ENCODE measurements at regions not wholly inside any gene's neighbourhood (a gene's known extent, or its start where the extent isn't known, plus 50 kb on each side); places are given as distances from the start of the nearest gene placed in this dataset.

DNA sequence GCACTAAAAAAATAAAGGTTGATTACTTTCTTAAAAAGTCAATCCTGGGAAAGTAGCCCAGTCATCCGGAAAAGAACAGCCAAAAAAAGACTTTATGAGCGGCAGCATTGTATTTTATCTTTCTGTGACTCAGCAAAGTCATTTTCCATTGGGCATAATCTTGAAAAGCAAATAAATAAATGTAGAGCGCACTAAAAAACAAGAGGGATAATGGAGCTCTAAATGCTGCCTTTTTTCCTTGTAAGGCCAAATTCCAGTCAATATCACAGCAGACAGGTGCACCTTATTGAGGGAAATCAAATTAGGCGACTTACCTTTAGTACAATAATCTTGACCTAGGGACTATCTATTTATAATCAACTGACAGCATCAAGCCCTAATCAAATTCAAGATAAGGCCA is 266.8 kb downstream of the MTRR start:
- ChIA-PET POLR2A (no interaction called here), CTCF (no interaction called here)
- FAIRE-seq (no peak), DNase-seq (ENCODE audit: low read depth, low spot score) (no peak)
- Histone ChIP-seq H3K4me3 (replicated peaks in 1 of 3; ENCODE audit: insufficient read depth in 1 of 3, low read depth in 1 of 3, low read length in 3 of 3) (no peak overlapping the region), H3K4me1 (ENCODE audit: control insufficient read depth, extremely low read depth, insufficient read depth, low read length) (no peaks in the 10 kb centered on the region), H3K9me1 (replicated peaks; ENCODE audit: control insufficient read depth, extremely low read depth, insufficient read depth, low read length) (no peaks in the 10 kb centered on the region), H3K9me3 (replicated peaks; ENCODE audit: control insufficient read depth, insufficient read depth, low read length) (no peaks in the 10 kb centered on the region), H3K9ac (replicated peaks; ENCODE audit: extremely low read depth, insufficient read depth, low read length) (no peak overlapping the region), H2AFZ (ENCODE audit: low read depth, low read length) (no peak overlapping the region), H3K36me3 (ENCODE audit: control insufficient read depth in 2 of 2, extremely low read depth in 1 of 2, insufficient read depth in 2 of 2, low read length in 2 of 2) (no peaks in the 10 kb centered on the region), H3K27me3 (ENCODE audit: control insufficient read depth in 2 of 2, insufficient read depth in 2 of 2, low read length in 2 of 2) (no peaks in the 10 kb centered on the region), H3K4me2 (ENCODE audit: insufficient read depth, low read length) (no peak overlapping the region), H4K20me1 (replicated peaks; ENCODE audit: control insufficient read depth, extremely low read depth, insufficient read depth, low read length) (no peaks in the 10 kb centered on the region), H3K79me2 (ENCODE audit: control insufficient read depth, insufficient read depth, low read length) (no peaks in the 10 kb centered on the region), H3K27ac (ENCODE audit: insufficient read depth, low read depth, low read length) (no peak overlapping the region)
- intact Hi-C loops (cut with micrococcal nuclease) (no loop called here), dilution Hi-C loops (cut with MboI; ENCODE audit: extremely low pct_ligation_motif_present, low sequenced_read_pairs) (no loop called here)
- no TSS peak for BruUV-seq (replicated peaks)
- TF ChIP-seq POLR2AphosphoS5 (IDR thresholded peaks at IDR 0.05; ENCODE audit: insufficient read depth, low read depth, low read length), result no peak
- TF ChIP-seq EZH2 (IDR thresholded peaks at IDR 0.05; ENCODE audit: borderline replicate concordance, low read depth, low read length, severe bottlenecking), result no peak
- no peak for TF ChIP-seq FOS (IDR thresholded peaks at IDR 0.05; ENCODE audit: borderline replicate concordance, insufficient read depth, low read length)
- TF ChIP-seq, protein P1, sequence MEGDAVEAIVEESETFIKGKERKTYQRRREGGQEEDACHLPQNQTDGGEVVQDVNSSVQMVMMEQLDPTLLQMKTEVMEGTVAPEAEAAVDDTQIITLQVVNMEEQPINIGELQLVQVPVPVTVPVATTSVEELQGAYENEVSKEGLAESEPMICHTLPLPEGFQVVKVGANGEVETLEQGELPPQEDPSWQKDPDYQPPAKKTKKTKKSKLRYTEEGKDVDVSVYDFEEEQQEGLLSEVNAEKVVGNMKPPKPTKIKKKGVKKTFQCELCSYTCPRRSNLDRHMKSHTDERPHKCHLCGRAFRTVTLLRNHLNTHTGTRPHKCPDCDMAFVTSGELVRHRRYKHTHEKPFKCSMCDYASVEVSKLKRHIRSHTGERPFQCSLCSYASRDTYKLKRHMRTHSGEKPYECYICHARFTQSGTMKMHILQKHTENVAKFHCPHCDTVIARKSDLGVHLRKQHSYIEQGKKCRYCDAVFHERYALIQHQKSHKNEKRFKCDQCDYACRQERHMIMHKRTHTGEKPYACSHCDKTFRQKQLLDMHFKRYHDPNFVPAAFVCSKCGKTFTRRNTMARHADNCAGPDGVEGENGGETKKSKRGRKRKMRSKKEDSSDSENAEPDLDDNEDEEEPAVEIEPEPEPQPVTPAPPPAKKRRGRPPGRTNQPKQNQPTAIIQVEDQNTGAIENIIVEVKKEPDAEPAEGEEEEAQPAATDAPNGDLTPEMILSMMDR (IDR thresholded peaks at IDR 0.05; ENCODE audit: extremely low read depth in 1 of 2, insufficient read depth in 1 of 2, low read depth in 1 of 2, low read length in 2 of 2), result no peak
- no peak for TF ChIP-seq JUN (IDR thresholded peaks at IDR 0.05; ENCODE audit: borderline replicate concordance, insufficient read depth, insufficient read length, low read depth)
- no peak for TF ChIP-seq MYC (IDR thresholded peaks at IDR 0.05; ENCODE audit: low read depth, low read length)
- TF ChIP-seq, protein P2, sequence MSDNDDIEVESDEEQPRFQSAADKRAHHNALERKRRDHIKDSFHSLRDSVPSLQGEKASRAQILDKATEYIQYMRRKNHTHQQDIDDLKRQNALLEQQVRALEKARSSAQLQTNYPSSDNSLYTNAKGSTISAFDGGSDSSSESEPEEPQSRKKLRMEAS (IDR thresholded peaks at IDR 0.05; ENCODE audit: insufficient read depth, insufficient read length), result no peak

All from endothelial cell of umbilical vein (primary cell).